ENCODE measurements at regions not wholly inside any gene's neighbourhood (a gene's known extent, or its start where the extent isn't known, plus 50 kb on each side); places are given as distances from the start of the nearest gene placed in this dataset.

GRCh38 chr12:127600211-127600610 lies 666.8 kb upstream of the TMEM132C start:
- ChIA-PET CTCF (no interaction called here), POLR2A (no interaction called here), RAD21 (ENCODE audit: unreplicated experiment) (no interaction called here), SMC1A (ENCODE audit: uncharacterized antibody, unreplicated experiment) (no interaction called here)
- in situ Hi-C loops (cut with MboI): no loop called here
- DNase-seq (ENCODE audit: low read depth, low spot score) (no peak), FAIRE-seq (no peak), ATAC-seq (no peak)
- TF ChIP-seq ZNF24 (IDR thresholded peaks at IDR 0.05) (no peak), SUZ12 (IDR thresholded peaks at IDR 0.05; ENCODE audit: unreplicated experiment) (no peak), HCFC1 (IDR thresholded peaks at IDR 0.05; ENCODE audit: low read length) (no peak), HDAC2 (IDR thresholded peaks at IDR 0.05) (no peak), SP1 (IDR thresholded peaks at IDR 0.05; ENCODE audit: low read depth, low read length) (no peak), ZNF622 (IDR thresholded peaks at IDR 0.05) (no peak), POLR2AphosphoS5 (IDR thresholded peaks at IDR 0.05; ENCODE audit: low read length) (no peak), ZBED1 (IDR thresholded peaks at IDR 0.05; ENCODE audit: borderline replicate concordance) (no peak), ASH2L (IDR thresholded peaks at IDR 0.05; ENCODE audit: borderline replicate concordance, low read depth) (no peak), PAX8 (IDR thresholded peaks at IDR 0.05) (no peak), POLR2AphosphoS2 (IDR thresholded peaks at IDR 0.05; ENCODE audit: low read depth, low read length) (no peak), GABPA (IDR thresholded peaks at IDR 0.05; ENCODE audit: low read depth) (no peak)
- H3K79me2 ChIP-seq (ENCODE audit: control insufficient read depth, insufficient read depth, low read length): no peaks in the 10 kb centered on the region
- H3K27me3 ChIP-seq (replicated peaks in 1 of 2; ENCODE audit: control insufficient read depth in 2 of 2, insufficient read depth in 2 of 2, low read length in 1 of 2): no peaks in the 10 kb centered on the region
- no TSS peak for BruUV-seq (replicated peaks)
- no peaks in the 10 kb centered on the region for H3K4me1 ChIP-seq (ENCODE audit: control insufficient read depth, insufficient read depth, low read length)
- no peaks in the 10 kb centered on the region for H4K20me1 ChIP-seq (ENCODE audit: control insufficient read depth, insufficient read depth)
- no peak overlapping the region for H3K4me3 ChIP-seq
- WGBS (ENCODE audit: insufficient coverage, insufficient replicate concordance, low lambda C conversion rate, missing lambda C conversion rate): 52% methylated on average over 3 of the region's 3 CpGs
- H3K36me3 ChIP-seq (ENCODE audit: control insufficient read depth in 2 of 2, insufficient read depth in 2 of 2, low read length in 1 of 2): no peaks in the 10 kb centered on the region
- H2AFZ ChIP-seq (ENCODE audit: control insufficient read depth, low read depth, low read length): no peak overlapping the region
- no peak overlapping the region for H3K9ac ChIP-seq (ENCODE audit: control insufficient read depth, insufficient read depth, low read length)
- no peak overlapping the region for H3K4me2 ChIP-seq (ENCODE audit: control insufficient read depth, insufficient read depth)
- no peaks in the 10 kb centered on the region for H3K9me3 ChIP-seq (replicated peaks; ENCODE audit: control insufficient read depth, insufficient read depth, low read length)
- H3K27ac ChIP-seq (ENCODE audit: control insufficient read depth, insufficient read depth): no peak overlapping the region
- intact Hi-C loops (cut with micrococcal nuclease; ENCODE audit: unreplicated experiment): no loop called here
